A673 (cell line): ENCODE measurements at regions not wholly inside any gene's neighbourhood (a gene's known extent, or its start where the extent isn't known, plus 50 kb on each side); places are given as distances from the start of the nearest gene placed in this dataset.

Experiments used
- BruUV-seq: library from RNA; stranded (reverse); fragments of 400-500 nt; replicated peaks from 2 replicates; lab custom pipeline; 2021; lab: Mats Ljungman, UMichigan
- CTCF ChIA-PET: fragments of 300-600 bp; sonication (Branson Sonifier 250); formaldehyde crosslinking; loops from one replicate; lab custom pipeline; 2022; ENCODE audit warnings: antibody characterized with exemption; lab: Charles Lee
- POLR2A ChIA-PET: fragments of 300-600 bp; sonication (Branson Sonifier 250); formaldehyde crosslinking; loops from one replicate; lab custom pipeline; 2022; ENCODE audit warnings: antibody characterized with exemption; ENCODE audit not compliant: low non-redundant PET; lab: Charles Lee
- DNase-seq: peaks from one replicate; pipeline ENCODE4 v3.0.0-alpha.2; 2015; ENCODE audit warnings: low spot score
- H3K27ac ChIP-seq: fragments of 200-600 bp; sonication (generic); 2 replicates; pipeline ENCODE4 v1.5.1; 2016; ENCODE audit warnings: mixed run types, low read depth, mild to moderate bottlenecking, mixed read lengths, antibody characterized with exemption, low read length; ENCODE audit not compliant: poor library complexity, severe bottlenecking
- H3K27me3 ChIP-seq: fragments of 200-600 bp; sonication (generic); replicated peaks from 2 replicates; pipeline ENCODE4 v1.6.1; 2017; ENCODE audit warnings: mixed run types, low read depth, mild to moderate bottlenecking, mixed read lengths, antibody characterized with exemption, low read length; ENCODE audit not compliant: insufficient read depth, poor library complexity
- H3K36me3 ChIP-seq: fragments of 200-600 bp; sonication (generic); 2 replicates; pipeline ENCODE4 v1.6.1; 2016; ENCODE audit warnings: mixed run types, mild to moderate bottlenecking, mixed read lengths, antibody characterized with exemption, low read length; ENCODE audit not compliant: insufficient read depth, poor library complexity, severe bottlenecking
- H3K4me1 ChIP-seq: fragments of 200-600 bp; sonication (generic); 2 replicates; pipeline ENCODE4 v1.6.1; 2017; ENCODE audit warnings: mixed run types, mild to moderate bottlenecking, mixed read lengths, antibody characterized with exemption, low read length; ENCODE audit not compliant: insufficient read depth, poor library complexity, severe bottlenecking
- H3K4me3 ChIP-seq: fragments of 200-600 bp; sonication (generic); 2 replicates; pipeline ENCODE4 v1.5.1; 2016; ENCODE audit warnings: low read depth, mixed run types, mild to moderate bottlenecking, mixed read lengths, low read length; ENCODE audit not compliant: poor library complexity, severe bottlenecking
- H3K9me3 ChIP-seq: fragments of 200-600 bp; sonication (generic); 2 replicates; pipeline ENCODE4 v1.6.1; 2016; ENCODE audit warnings: mixed run types, low read depth, mild to moderate bottlenecking, mixed read lengths, antibody characterized with exemption, low read length; ENCODE audit not compliant: poor library complexity, severe bottlenecking
- CTCF ChIP-seq: fragments of 300-800, 200-600 bp; sonication (generic); conservative IDR thresholded peaks from 2 replicates; pipeline ENCODE4 v1.5.1; 2017; ENCODE audit warnings: low read depth, mild to moderate bottlenecking, antibody characterized with exemption, low read length, moderate library complexity, mixed read lengths
- EZH2 ChIP-seq: fragments of 200-600 bp; sonication (generic); IDR thresholded peaks from 2 replicates; pipeline ENCODE4 v1.6.1; 2017; ENCODE audit warnings: borderline replicate concordance, low read depth, mild to moderate bottlenecking, mixed read lengths, antibody characterized with exemption, low read length; ENCODE audit not compliant: poor library complexity, severe bottlenecking
- intact Hi-C: fragments of 100-400 bp; cut with micrococcal nuclease; formaldehyde crosslinking; loops from one replicate; pipeline ENCODE4 v1.10.0; 2022; ENCODE audit not compliant: unreplicated experiment

GRCh38 chr2:117723888-117724434 is 90.5 kb upstream of the DDX18 start:
- intact Hi-C loops: no loop called here
- H3K9me3 ChIP-seq: no peaks in the 10 kb centered on the region
- H3K27me3 ChIP-seq: no peaks in the 10 kb centered on the region
- no peak overlapping the region for H3K27ac ChIP-seq
- no peak overlapping the region for H3K4me3 ChIP-seq
- ChIA-PET CTCF (no interaction called here), POLR2A (no interaction called here)
- no peaks in the 10 kb centered on the region for H3K4me1 ChIP-seq
- DNase-seq: no peak
- H3K36me3 ChIP-seq: no peaks in the 10 kb centered on the region
- no peak for TF ChIP-seq EZH2
- TF ChIP-seq CTCF: no peak
- no TSS peak for BruUV-seq

- no TSS peak for BruUV-seq
- ChIA-PET CTCF (no interaction called here), POLR2A (no interaction called here)
- no peak for DNase-seq
- H3K4me1 ChIP-seq: no peaks in the 10 kb centered on the region
- no peak overlapping the region for H3K27ac ChIP-seq
- TF ChIP-seq EZH2: no peak
- TF ChIP-seq CTCF: no peak
- H3K9me3 ChIP-seq: no peaks in the 10 kb centered on the region
- intact Hi-C loops: no loop called here
- H3K4me3 ChIP-seq: no peak overlapping the region
- no peaks in the 10 kb centered on the region for H3K27me3 ChIP-seq
- no peaks in the 10 kb centered on the region for H3K36me3 ChIP-seq
Observed at GRCh38 chr2:117726747-117727146, 87.7 kb upstream of the DDX18 start.

- no peak overlapping the region for H3K4me3 ChIP-seq
- BruUV-seq: no TSS peak
- no peak overlapping the region for H3K27ac ChIP-seq
- no peaks in the 10 kb centered on the region for H3K9me3 ChIP-seq
- H3K27me3 ChIP-seq: no peaks in the 10 kb centered on the region
- POLR2A ChIA-PET: no interaction called here
- CTCF ChIA-PET: no interaction called here
- no peaks in the 10 kb centered on the region for H3K4me1 ChIP-seq
- intact Hi-C loops: no loop called here
- TF ChIP-seq CTCF (no peak), EZH2 (no peak)
- H3K36me3 ChIP-seq: no peaks in the 10 kb centered on the region
- no peak for DNase-seq
Observed at GRCh38 chr2:117737846-117738245, 76.6 kb upstream of the DDX18 start.
